Omental fat pad (tissue), 3 donors: ENCODE measurements at regions not wholly inside any gene's neighbourhood (a gene's known extent, or its start where the extent isn't known, plus 50 kb on each side); places are given as distances from the start of the nearest gene placed in this dataset.

Source experiments
- ATAC-seq: fragments of 150-250 bp; one replicate; pipeline ENCODE4 v1.9.1; 2016; ENCODE audit warnings: mild to moderate bottlenecking, moderate library complexity; ENCODE audit not compliant: low FRiP score
- DNase-seq: peaks from one replicate; pipeline ENCODE4 v3.0.0-alpha.2; 2019; ENCODE audit warnings: low spot score
- TF ChIP-seq, protein P1 (sequence below), 3 donors: fragments of 450-650 bp; IDR thresholded peaks; one replicate each; pipeline ENCODE4 v1.5.1; 2016 to 2017; ENCODE audit warnings: antibody characterized with exemption in 3 of 3, mild to moderate bottlenecking in 3 of 3, moderate library complexity in 2 of 3

DNA sequence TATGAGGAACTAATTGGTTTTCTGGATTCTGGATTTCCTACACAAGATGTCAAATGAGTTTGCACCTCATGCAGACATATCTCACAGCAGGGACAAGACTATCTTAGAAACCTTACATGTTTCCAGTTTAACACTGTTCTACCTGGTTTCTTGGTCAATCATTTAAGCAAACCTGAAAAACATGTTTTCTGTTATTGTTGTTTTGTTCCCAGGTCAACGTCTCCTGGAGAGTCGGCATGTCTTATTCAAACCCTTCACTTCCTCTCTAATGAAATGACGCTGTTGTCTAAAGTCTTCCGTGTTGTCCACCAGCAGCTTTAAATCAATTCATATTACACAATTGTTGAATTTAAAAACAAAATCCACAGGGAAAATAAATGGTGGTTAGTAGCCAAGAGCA lies 150.9 kb downstream of the CNTN3 start:
- ATAC-seq = no peak
- TF ChIP-seq, protein P1, sequence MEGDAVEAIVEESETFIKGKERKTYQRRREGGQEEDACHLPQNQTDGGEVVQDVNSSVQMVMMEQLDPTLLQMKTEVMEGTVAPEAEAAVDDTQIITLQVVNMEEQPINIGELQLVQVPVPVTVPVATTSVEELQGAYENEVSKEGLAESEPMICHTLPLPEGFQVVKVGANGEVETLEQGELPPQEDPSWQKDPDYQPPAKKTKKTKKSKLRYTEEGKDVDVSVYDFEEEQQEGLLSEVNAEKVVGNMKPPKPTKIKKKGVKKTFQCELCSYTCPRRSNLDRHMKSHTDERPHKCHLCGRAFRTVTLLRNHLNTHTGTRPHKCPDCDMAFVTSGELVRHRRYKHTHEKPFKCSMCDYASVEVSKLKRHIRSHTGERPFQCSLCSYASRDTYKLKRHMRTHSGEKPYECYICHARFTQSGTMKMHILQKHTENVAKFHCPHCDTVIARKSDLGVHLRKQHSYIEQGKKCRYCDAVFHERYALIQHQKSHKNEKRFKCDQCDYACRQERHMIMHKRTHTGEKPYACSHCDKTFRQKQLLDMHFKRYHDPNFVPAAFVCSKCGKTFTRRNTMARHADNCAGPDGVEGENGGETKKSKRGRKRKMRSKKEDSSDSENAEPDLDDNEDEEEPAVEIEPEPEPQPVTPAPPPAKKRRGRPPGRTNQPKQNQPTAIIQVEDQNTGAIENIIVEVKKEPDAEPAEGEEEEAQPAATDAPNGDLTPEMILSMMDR (IDR thresholded peaks at IDR 0.05) = no peak
- no peak for DNase-seq

GRCh38 chr3:74456166-74456565 lies 158.3 kb downstream of the CNTN3 start:
- no peak for DNase-seq
- no peak for ATAC-seq
- TF ChIP-seq, protein P1 (IDR thresholded peaks at IDR 0.05) = no peak

DNA sequence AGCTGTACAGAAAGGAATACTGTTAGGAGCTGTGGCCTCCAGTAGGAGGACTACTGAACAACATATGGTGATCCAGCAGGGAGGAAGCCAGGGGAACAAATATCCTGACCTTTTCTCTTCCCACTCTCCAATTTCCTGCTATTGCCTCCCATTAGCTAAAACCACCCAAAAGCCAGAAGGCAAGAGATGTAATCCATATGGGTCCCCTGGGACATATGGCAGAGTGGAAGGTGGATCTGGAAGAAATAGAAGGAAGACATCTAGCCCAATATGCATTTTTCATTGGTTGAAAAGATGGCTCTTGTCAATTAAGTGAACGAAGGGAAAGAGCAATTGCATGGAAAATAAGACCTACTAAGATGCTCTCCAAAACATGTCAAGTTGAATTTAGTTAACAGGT lies 167.2 kb downstream of the CNTN3 start:
- ATAC-seq = no peak
- TF ChIP-seq, protein P1 (IDR thresholded peaks at IDR 0.05) = no peak
- no peak for DNase-seq

- DNase-seq (no peak), ATAC-seq (no peak)
- TF ChIP-seq, protein P1 (IDR thresholded peaks at IDR 0.05) = no peak
Measured at GRCh38 chr3:74445541-74445940, 168.9 kb downstream of the CNTN3 start.

DNA sequence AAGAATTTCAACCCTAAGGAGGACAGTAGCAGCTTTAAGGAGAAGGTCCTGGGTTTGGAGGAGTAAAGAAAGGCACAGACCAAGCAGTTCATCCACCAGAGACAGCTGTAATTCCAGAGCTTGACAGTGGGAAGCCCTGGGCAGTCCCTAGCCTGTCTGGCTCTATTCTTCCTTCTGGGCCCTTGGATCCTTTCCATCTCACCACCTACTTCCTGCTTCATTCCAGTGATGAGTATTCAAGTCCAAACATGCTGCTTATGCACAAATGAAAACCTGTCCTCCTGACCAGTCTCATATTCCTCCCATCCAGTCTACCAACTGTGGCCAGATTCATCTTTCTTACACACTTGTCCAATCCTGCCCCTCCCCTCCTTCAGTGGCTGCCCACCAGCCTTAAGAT lies 171.4 kb downstream of the CNTN3 start:
- TF ChIP-seq, protein P1 (IDR thresholded peaks at IDR 0.05) = no peak
- DNase-seq = no peak
- ATAC-seq = no peak

- ATAC-seq (no peak), DNase-seq (no peak)
- TF ChIP-seq, protein P1 (IDR thresholded peaks at IDR 0.05) = no peak
Measured at GRCh38 chr3:74442683-74443082, 171.8 kb downstream of the CNTN3 start.

DNA sequence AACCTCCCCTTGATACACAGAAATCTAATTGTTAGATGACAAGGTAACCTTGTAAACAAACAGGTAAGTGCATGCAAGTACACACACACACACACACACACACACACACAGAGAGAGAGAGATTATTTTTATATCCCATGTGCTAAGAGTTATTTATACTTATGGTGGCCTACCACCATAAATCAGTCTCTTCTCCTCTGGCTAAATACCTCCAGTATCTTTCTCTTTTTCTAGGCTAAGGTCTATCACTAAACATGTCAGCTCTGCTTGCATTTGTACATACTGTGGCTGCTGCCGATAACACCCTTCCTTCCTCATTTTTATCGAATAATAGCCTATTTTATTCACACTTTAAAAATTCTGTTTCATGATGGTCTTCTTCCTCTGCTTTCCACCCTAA lies 172.4 kb downstream of the CNTN3 start:
- TF ChIP-seq, protein P1 (IDR thresholded peaks at IDR 0.05) = no peak
- no peak for DNase-seq
- no peak for ATAC-seq
